H9 (cell line): ENCODE measurements at regions not wholly inside any gene's neighbourhood (a gene's known extent, or its start where the extent isn't known, plus 50 kb on each side); places are given as distances from the start of the nearest gene placed in this dataset.

Source experiments
- DNase-seq: peaks from one replicate; pipeline ENCODE4 v3.0.0-alpha.2; 2017
- H2AFZ ChIP-seq: one replicate; pipeline ENCODE4 v1.6.1; 2013; ENCODE audit warnings: mild to moderate bottlenecking, low read length, control low read depth, moderate library complexity
- H2AK5ac ChIP-seq: 2 replicates; pipeline ENCODE4 v1.6.1; 2013; ENCODE audit warnings: low read length, control low read depth, mixed read lengths; ENCODE audit not compliant: insufficient read length
- H2BK120ac ChIP-seq: one replicate; pipeline ENCODE4 v1.6.1; 2013; ENCODE audit warnings: low read depth, mild to moderate bottlenecking, low read length, control low read depth, inconsistent platforms; ENCODE audit not compliant: poor library complexity, severe bottlenecking
- H2BK12ac ChIP-seq: 2 replicates; pipeline ENCODE4 v1.6.1; 2013; ENCODE audit warnings: low read length, control low read depth, mixed read lengths, low read depth; ENCODE audit not compliant: insufficient read length
- H2BK15ac ChIP-seq: 2 replicates; pipeline ENCODE4 v1.6.1; 2013; ENCODE audit warnings: low read depth, low read length, control low read depth
- H2BK20ac ChIP-seq: one replicate; pipeline ENCODE4 v1.6.1; 2013; ENCODE audit warnings: low read depth, mild to moderate bottlenecking, low read length, control low read depth, inconsistent platforms; ENCODE audit not compliant: poor library complexity, severe bottlenecking
- H2BK5ac ChIP-seq: 2 replicates; pipeline ENCODE4 v1.6.1; 2013; ENCODE audit warnings: low read length, control low read depth, mixed read lengths; ENCODE audit not compliant: insufficient read length
- H3K14ac ChIP-seq: 2 replicates; pipeline ENCODE4 v1.6.1; 2013; ENCODE audit warnings: low read length, control low read depth; ENCODE audit not compliant: insufficient read depth
- H3K18ac ChIP-seq: 2 replicates; pipeline ENCODE4 v1.6.1; 2013; ENCODE audit warnings: low read depth, mild to moderate bottlenecking, mixed read lengths, low read length, control low read depth; ENCODE audit not compliant: insufficient read length
- H3K23ac ChIP-seq: 2 replicates; pipeline ENCODE4 v1.6.1; 2013; ENCODE audit warnings: low read length, control low read depth, mixed read lengths, low read depth; ENCODE audit not compliant: insufficient read length
- H3K23me2 ChIP-seq: 2 replicates; pipeline ENCODE4 v1.6.1; 2013; ENCODE audit warnings: low read depth, mild to moderate bottlenecking, mixed read lengths, low read length, control low read depth; ENCODE audit not compliant: insufficient read length, poor library complexity, severe bottlenecking
- H3K27ac ChIP-seq: 2 replicates; pipeline ENCODE4 v1.5.1; 2013; ENCODE audit warnings: low read length, control low read depth, mixed read lengths, low read depth; ENCODE audit not compliant: insufficient read length
- H3K27me3 ChIP-seq: 2 replicates; pipeline ENCODE4 v1.6.1; 2013; ENCODE audit warnings: low read length, control low read depth, inconsistent platforms; ENCODE audit not compliant: insufficient read depth
- H3K4ac ChIP-seq: 2 replicates; pipeline ENCODE4 v1.6.1; 2013; ENCODE audit warnings: low read depth, mild to moderate bottlenecking, control low read depth, inconsistent platforms, low read length, moderate library complexity
- H3K4me1 ChIP-seq: 2 replicates; pipeline ENCODE4 v1.6.1; 2013; ENCODE audit warnings: low read length, control low read depth, inconsistent platforms; ENCODE audit not compliant: insufficient read depth
- H3K4me2 ChIP-seq: 2 replicates; pipeline ENCODE4 v1.6.1; 2013; ENCODE audit warnings: low read length, control low read depth, mixed read lengths; ENCODE audit not compliant: insufficient read length, insufficient read depth
- H3K56ac ChIP-seq: 2 replicates; pipeline ENCODE4 v1.6.1; 2013; ENCODE audit warnings: low read depth, mild to moderate bottlenecking, mixed read lengths, low read length, control low read depth; ENCODE audit not compliant: insufficient read length
- H3K79me1 ChIP-seq: 2 replicates; pipeline ENCODE4 v1.6.1; 2013; ENCODE audit warnings: low read depth, mild to moderate bottlenecking, moderate library complexity, low read length, control low read depth, inconsistent platforms; ENCODE audit not compliant: insufficient read depth, poor library complexity, severe bottlenecking
- H3K79me2 ChIP-seq: 2 replicates; pipeline ENCODE4 v1.6.1; 2013; ENCODE audit warnings: low read length, control low read depth, inconsistent platforms; ENCODE audit not compliant: insufficient read depth
- H3K9ac ChIP-seq: 2 replicates; pipeline ENCODE4 v1.6.1; 2013; ENCODE audit warnings: low read length, control low read depth, mixed read lengths; ENCODE audit not compliant: insufficient read length; ENCODE audit errors: extremely low read depth
- H3K9me3 ChIP-seq: one replicate; pipeline ENCODE4 v1.6.1; 2013; ENCODE audit warnings: low read depth, low read length, inconsistent platforms; ENCODE audit not compliant: control insufficient read depth
- H3T11ph ChIP-seq: one replicate; pipeline ENCODE4 v1.6.1; 2013; ENCODE audit warnings: mild to moderate bottlenecking, low read length, control low read depth, inconsistent platforms
- H4K20me1 ChIP-seq: one replicate; pipeline ENCODE4 v1.6.1; 2013; ENCODE audit not compliant: control insufficient read depth, insufficient read length, insufficient read depth
- H4K5ac ChIP-seq: 2 replicates; pipeline ENCODE4 v1.6.1; 2013; ENCODE audit warnings: low read depth, mild to moderate bottlenecking, mixed read lengths, low read length, control low read depth; ENCODE audit not compliant: insufficient read length
- H4K8ac ChIP-seq: replicated peaks from 2 replicates; pipeline ENCODE4 v1.6.1; 2013; ENCODE audit warnings: low read length, control low read depth, mixed read lengths, low read depth; ENCODE audit not compliant: insufficient read length
- H4K91ac ChIP-seq: 2 replicates; pipeline ENCODE4 v1.6.1; 2013; ENCODE audit warnings: low read depth, mild to moderate bottlenecking, moderate library complexity, mixed read lengths, low read length, control low read depth; ENCODE audit not compliant: insufficient read length
- H3K27ac Mint-ChIP-seq, 3 experiments: 2 replicates in 2 of 3; 3 replicates in 1 of 3; pipeline ENCODE4 v1.8.0; 2020 to 2021; ENCODE audit warnings: mixed read lengths in 3 of 3, mild to moderate bottlenecking in 1 of 3, moderate library complexity in 1 of 3
- H3K27me3 Mint-ChIP-seq: 2 replicates; pipeline ENCODE4 v1.8.0; 2021; ENCODE audit warnings: low read depth, mild to moderate bottlenecking, moderate library complexity, mixed read lengths
- H3K36me3 Mint-ChIP-seq, 3 experiments: 2 replicates in 2 of 3; 3 replicates in 1 of 3; pipeline ENCODE4 v1.8.0; 2020 to 2021; ENCODE audit warnings: low read depth in 3 of 3, mixed read lengths in 3 of 3; ENCODE audit not compliant: insufficient read depth in 1 of 3
- H3K4me1 Mint-ChIP-seq, 2 experiments: 2 replicates each; pipeline ENCODE4 v1.8.0; 2020; ENCODE audit warnings: mixed read lengths in 2 of 2
- H3K4me3 Mint-ChIP-seq, 2 experiments: 2 replicates in 1 of 2; 3 replicates in 1 of 2; pipeline ENCODE4 v1.8.0; 2020 to 2021; ENCODE audit warnings: mild to moderate bottlenecking in 2 of 2, mixed read lengths in 2 of 2, moderate library complexity in 1 of 2
- H3K9me3 Mint-ChIP-seq, 2 experiments: 2 replicates in 1 of 2; 3 replicates in 1 of 2; pipeline ENCODE4 v1.8.0; 2020; ENCODE audit warnings: mild to moderate bottlenecking in 2 of 2, mixed read lengths in 2 of 2, moderate library complexity in 1 of 2
- WGBS: extraction: QIAGEN DNeasy Blood & Tissue Kit; methylation state at CpG from one replicate; pipeline ENCODE4 v1.1.7; 2013; ENCODE audit warnings: missing lambda C conversion rate, low lambda C conversion rate, mixed read lengths; ENCODE audit not compliant: insufficient read length; ENCODE audit errors: extremely low coverage; 5-methylcytosine and 5-hydroxymethylcytosine counted together
- TF ChIP-seq, protein P1 (sequence below): fragments of 200-600 bp; sonication (generic); conservative IDR thresholded peaks from 3 replicates; pipeline ENCODE4 v1.8.0; 2021; ENCODE audit warnings: antibody characterized with exemption, mild to moderate bottlenecking

DNA sequence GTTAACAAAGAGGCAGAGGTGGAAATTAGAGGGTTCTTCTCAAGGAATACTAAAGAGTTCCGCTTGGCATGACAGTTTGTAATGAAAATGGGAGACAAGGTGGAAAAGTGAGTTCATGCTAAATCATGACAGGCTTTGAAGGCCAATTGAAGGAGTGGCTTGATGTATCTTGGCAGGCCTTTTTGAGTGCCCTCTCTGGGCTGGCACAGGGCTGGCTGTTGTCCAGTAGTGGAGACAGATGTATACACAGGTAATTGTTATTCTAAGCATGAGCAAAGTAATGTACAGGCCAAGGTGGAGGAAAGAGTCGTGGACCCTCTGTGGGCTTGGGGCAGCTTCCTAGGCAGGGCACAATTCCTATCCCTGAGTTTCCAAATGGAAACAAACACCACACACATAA, 196.7 kb upstream of the GALNT2 start:
- H2BK15ac ChIP-seq: no peak overlapping the region
- H3K79me1 ChIP-seq: no peaks in the 10 kb centered on the region
- H3K4me1 Mint-ChIP-seq: no peaks in the 10 kb centered on the region
- no peak overlapping the region for H3K4me2 ChIP-seq
- H3K27ac Mint-ChIP-seq: 0 out of 7 replicates have a peak overlapping the region, but pooled peaks of 1 of the 3 experiments have one; percentile 4
- no peak overlapping the region for H4K8ac ChIP-seq
- H3K9me3 Mint-ChIP-seq: no peaks in the 10 kb centered on the region; a peak in 1 of 5 replicates
- no peak overlapping the region for H3K23ac ChIP-seq
- H2BK5ac ChIP-seq: no peak overlapping the region
- no peak overlapping the region for H4K5ac ChIP-seq
- no peak overlapping the region for H3K27ac ChIP-seq
- no peak overlapping the region for H2BK20ac ChIP-seq
- no peak overlapping the region for H3K4ac ChIP-seq
- H2AFZ ChIP-seq: no peak overlapping the region
- no peaks in the 10 kb centered on the region for H3K9me3 ChIP-seq
- H3T11ph ChIP-seq: no peak overlapping the region
- no peaks in the 10 kb centered on the region for H3K4me1 ChIP-seq
- no peaks in the 10 kb centered on the region for H3K79me2 ChIP-seq
- H4K20me1 ChIP-seq: no peaks in the 10 kb centered on the region
- no peaks in the 10 kb centered on the region; the same call in 1 of the 2 replicates for H3K27me3 Mint-ChIP-seq
- no peaks in the 10 kb centered on the region; the same call in 1 of the 2 replicates for H3K27me3 ChIP-seq
- H3K23me2 ChIP-seq: no peaks in the 10 kb centered on the region
- no peak overlapping the region for H3K9ac ChIP-seq
- H3K56ac ChIP-seq: no peak overlapping the region
- no peaks in the 10 kb centered on the region for H3K36me3 Mint-ChIP-seq
- no peak overlapping the region for H2AK5ac ChIP-seq
- no peak for DNase-seq
- TF ChIP-seq, protein P1, sequence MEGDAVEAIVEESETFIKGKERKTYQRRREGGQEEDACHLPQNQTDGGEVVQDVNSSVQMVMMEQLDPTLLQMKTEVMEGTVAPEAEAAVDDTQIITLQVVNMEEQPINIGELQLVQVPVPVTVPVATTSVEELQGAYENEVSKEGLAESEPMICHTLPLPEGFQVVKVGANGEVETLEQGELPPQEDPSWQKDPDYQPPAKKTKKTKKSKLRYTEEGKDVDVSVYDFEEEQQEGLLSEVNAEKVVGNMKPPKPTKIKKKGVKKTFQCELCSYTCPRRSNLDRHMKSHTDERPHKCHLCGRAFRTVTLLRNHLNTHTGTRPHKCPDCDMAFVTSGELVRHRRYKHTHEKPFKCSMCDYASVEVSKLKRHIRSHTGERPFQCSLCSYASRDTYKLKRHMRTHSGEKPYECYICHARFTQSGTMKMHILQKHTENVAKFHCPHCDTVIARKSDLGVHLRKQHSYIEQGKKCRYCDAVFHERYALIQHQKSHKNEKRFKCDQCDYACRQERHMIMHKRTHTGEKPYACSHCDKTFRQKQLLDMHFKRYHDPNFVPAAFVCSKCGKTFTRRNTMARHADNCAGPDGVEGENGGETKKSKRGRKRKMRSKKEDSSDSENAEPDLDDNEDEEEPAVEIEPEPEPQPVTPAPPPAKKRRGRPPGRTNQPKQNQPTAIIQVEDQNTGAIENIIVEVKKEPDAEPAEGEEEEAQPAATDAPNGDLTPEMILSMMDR: no peak
- H3K4me3 Mint-ChIP-seq: no peak overlapping the region
- no peak overlapping the region for H2BK12ac ChIP-seq
- H2BK120ac ChIP-seq: no peak overlapping the region
- no peak overlapping the region for H3K14ac ChIP-seq
- no CpG with 5 or more reads among the region's 2 CpGs for WGBS
- H3K18ac ChIP-seq: no peak overlapping the region
- H4K91ac ChIP-seq: no peak overlapping the region
